ENCODE measurements at regions not wholly inside any gene's neighbourhood (a gene's known extent, or its start where the extent isn't known, plus 50 kb on each side); places are given as distances from the start of the nearest gene placed in this dataset.

DNA sequence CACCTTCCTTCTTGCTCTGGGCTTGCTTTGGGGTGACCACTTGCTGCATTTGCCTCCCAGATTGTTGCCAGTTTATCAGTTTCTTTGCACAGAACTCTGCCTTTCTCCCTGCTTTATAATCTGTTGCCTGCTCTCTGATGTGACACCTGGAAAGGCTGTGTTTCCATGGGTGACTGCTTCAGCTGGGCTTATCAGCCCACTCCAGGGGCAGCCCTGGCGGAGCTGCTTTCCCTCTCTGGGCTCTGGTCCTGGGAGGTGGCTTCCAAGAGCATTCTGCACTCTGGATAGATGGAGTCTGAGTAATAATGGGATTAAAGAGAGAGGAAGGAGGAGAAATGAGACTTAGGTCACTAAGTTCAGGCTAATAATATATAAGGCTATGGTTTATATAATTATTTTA lies 352.7 kb downstream of the TSN start:
- Histone ChIP-seq H4K91ac (ENCODE audit: low read depth, low read length, poor library complexity) (no peak overlapping the region), H3K18ac (ENCODE audit: low read length) (no peak overlapping the region), H2BK5ac (ENCODE audit: low read length) (no peak overlapping the region), H2BK120ac (ENCODE audit: low read depth, low read length) (no peak overlapping the region), H2BK15ac (ENCODE audit: low read length) (no peak overlapping the region), H3K9me3 (replicated peaks in 1 of 2; ENCODE audit: control insufficient read depth in 2 of 2, insufficient read depth in 1 of 2, low read depth in 1 of 2, low read length in 2 of 2) (no peaks in the 10 kb centered on the region), H3K23ac (ENCODE audit: low read depth, low read length, poor library complexity) (no peak overlapping the region), H3K4me1 (ENCODE audit: control insufficient read depth in 2 of 2, insufficient read depth in 1 of 2, low read depth in 1 of 2, low read length in 2 of 2) (peaks cover 0 to 28% of the 10 kb centered on the region in 2 donors), H3K27ac (replicated peaks; ENCODE audit: low read length) (no peak overlapping the region), H3K36me3 (replicated peaks in 1 of 2; ENCODE audit: control insufficient read depth in 2 of 2, insufficient read depth in 2 of 2, low read length in 2 of 2) (no peaks in the 10 kb centered on the region), H3K9ac (ENCODE audit: low read depth, low read length, poor library complexity) (no peak overlapping the region), H3K4ac (ENCODE audit: low read length) (no peak overlapping the region), H4K8ac (ENCODE audit: low read depth, low read length) (no peak overlapping the region), H3K27me3 (ENCODE audit: control insufficient read depth in 3 of 3, insufficient read depth in 3 of 3, low read depth in 1 of 3, low read length in 3 of 3) (no peaks in the 10 kb centered on the region), H3K4me2 (ENCODE audit: insufficient read depth, low read length, poor library complexity, severe bottlenecking) (no peak overlapping the region), H3K79me1 (ENCODE audit: low read depth, low read length) (no peaks in the 10 kb centered on the region), H3K4me3 (ENCODE audit: low read length in 2 of 2) (no peak overlapping the region), H2AK5ac (ENCODE audit: low read depth, low read length) (no peak overlapping the region), H2BK12ac (ENCODE audit: low read length) (no peak overlapping the region), H2AFZ (ENCODE audit: low read length) (no peak overlapping the region), H3K14ac (ENCODE audit: low read length) (no peak overlapping the region)
- no CpG with 5 or more reads among the region's 1 CpG for WGBS, 2 donors (ENCODE audit: extremely low coverage in 2 of 2, insufficient read length in 2 of 2, insufficient replicate concordance in 1 of 2)
- DNase-seq (ENCODE audit: low spot score) = no peak

DNA sequence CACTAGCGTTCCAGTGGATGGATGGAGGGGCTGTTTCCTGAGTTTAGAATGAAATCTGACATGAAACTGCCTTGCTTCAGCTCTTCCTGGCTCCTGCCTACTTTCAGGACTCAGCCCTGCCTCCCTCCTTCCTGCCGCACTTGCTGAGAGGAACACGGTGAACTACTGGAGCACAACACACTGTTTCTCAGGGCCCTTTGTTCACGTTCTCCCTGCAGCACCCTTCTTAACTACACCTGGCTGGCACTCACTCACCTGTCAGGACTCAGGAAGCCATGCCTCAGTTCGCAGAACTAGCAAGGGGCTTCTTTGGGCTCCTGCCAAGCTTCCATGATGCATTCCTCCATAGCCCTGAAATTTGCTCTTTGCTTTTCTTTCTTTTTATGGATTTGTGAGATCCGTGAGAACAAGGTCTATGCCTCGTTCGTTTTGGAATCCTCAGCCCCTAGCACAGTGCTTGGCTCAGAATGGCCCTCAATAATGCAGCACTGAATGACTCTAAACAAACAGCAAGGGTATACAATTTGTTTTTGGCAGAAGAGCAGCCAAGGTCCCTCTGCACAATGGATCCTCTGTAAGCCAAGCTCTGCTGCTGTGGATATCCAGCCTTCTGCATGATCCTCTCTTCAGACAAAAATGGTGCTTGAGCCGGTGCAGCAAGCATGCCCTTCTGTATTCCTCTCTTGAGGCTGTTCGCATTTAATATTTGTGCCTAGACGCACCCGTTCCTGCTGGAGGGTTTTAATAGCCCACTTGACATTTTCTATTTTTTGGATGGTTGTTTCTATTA lies 357.0 kb downstream of the TSN start:
- H2AK5ac ChIP-seq (ENCODE audit: low read depth, low read length) = no peak overlapping the region
- no peak overlapping the region for H3K14ac ChIP-seq (ENCODE audit: low read length)
- H3K4ac ChIP-seq (ENCODE audit: low read length) = no peak overlapping the region
- no peak overlapping the region for H4K91ac ChIP-seq (ENCODE audit: low read depth, low read length, poor library complexity)
- no peak overlapping the region for H3K27ac ChIP-seq (replicated peaks; ENCODE audit: low read length)
- H2BK12ac ChIP-seq (ENCODE audit: low read length) = no peak overlapping the region
- no peaks in the 10 kb centered on the region for H3K79me1 ChIP-seq (ENCODE audit: low read depth, low read length)
- no peak overlapping the region for H2AFZ ChIP-seq (ENCODE audit: low read length)
- no peak overlapping the region for H3K4me3 ChIP-seq (ENCODE audit: low read length in 2 of 2)
- H3K27me3 ChIP-seq (ENCODE audit: control insufficient read depth in 3 of 3, insufficient read depth in 3 of 3, low read depth in 1 of 3, low read length in 3 of 3) = no peaks in the 10 kb centered on the region
- H3K36me3 ChIP-seq (replicated peaks in 1 of 2; ENCODE audit: control insufficient read depth in 2 of 2, insufficient read depth in 2 of 2, low read length in 2 of 2) = no peaks in the 10 kb centered on the region
- H3K18ac ChIP-seq (ENCODE audit: low read length) = peak overlapping the region; percentile 33
- H3K4me1 ChIP-seq (ENCODE audit: control insufficient read depth in 2 of 2, insufficient read depth in 1 of 2, low read depth in 1 of 2, low read length in 2 of 2) = peaks cover 0 to 15% of the 10 kb centered on the region in 2 donors
- no peak overlapping the region for H2BK15ac ChIP-seq (ENCODE audit: low read length)
- no peak for DNase-seq (ENCODE audit: low spot score)
- no peaks in the 10 kb centered on the region for H3K9me3 ChIP-seq (replicated peaks in 1 of 2; ENCODE audit: control insufficient read depth in 2 of 2, insufficient read depth in 1 of 2, low read depth in 1 of 2, low read length in 2 of 2)
- no peak overlapping the region for H3K4me2 ChIP-seq (ENCODE audit: insufficient read depth, low read length, poor library complexity, severe bottlenecking)
- H4K8ac ChIP-seq (ENCODE audit: low read depth, low read length) = no peak overlapping the region
- no peak overlapping the region for H2BK5ac ChIP-seq (ENCODE audit: low read length)
- H3K23ac ChIP-seq (ENCODE audit: low read depth, low read length, poor library complexity) = no peak overlapping the region
- no CpG with 5 or more reads among the region's 12 CpGs for WGBS, 2 donors (ENCODE audit: extremely low coverage in 2 of 2, insufficient read length in 2 of 2, insufficient replicate concordance in 1 of 2)
- H3K9ac ChIP-seq (ENCODE audit: low read depth, low read length, poor library complexity) = no peak overlapping the region
- H2BK120ac ChIP-seq (ENCODE audit: low read depth, low read length) = no peak overlapping the region

DNA sequence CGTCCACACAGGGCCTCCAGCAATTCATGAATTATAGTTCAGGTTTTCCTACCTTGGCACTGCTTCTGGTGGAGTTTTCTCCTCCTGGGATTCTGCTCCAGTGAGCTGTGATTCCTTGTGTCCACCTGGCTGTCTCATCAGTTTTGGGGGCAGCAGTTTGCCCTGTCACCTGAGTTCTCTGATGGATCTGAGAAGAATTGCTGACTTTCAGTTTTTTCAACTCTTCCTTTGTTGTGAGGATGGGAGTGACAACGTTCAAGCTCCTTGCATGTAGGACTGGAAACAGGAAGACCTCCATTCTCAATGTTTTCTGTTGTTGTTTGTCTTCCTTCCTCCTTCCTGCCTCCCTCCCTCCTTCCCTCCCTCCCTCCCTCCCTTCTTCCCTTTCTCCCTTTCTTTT lies 359.0 kb downstream of the TSN start:
- no peak overlapping the region for H3K23ac ChIP-seq (ENCODE audit: low read depth, low read length, poor library complexity)
- H3K4me3 ChIP-seq (ENCODE audit: low read length in 2 of 2) = no peak overlapping the region
- H3K27me3 ChIP-seq (ENCODE audit: control insufficient read depth in 3 of 3, insufficient read depth in 3 of 3, low read depth in 1 of 3, low read length in 3 of 3) = no peaks in the 10 kb centered on the region
- no peak for DNase-seq (ENCODE audit: low spot score)
- no peak overlapping the region for H3K27ac ChIP-seq (replicated peaks; ENCODE audit: low read length)
- H2AK5ac ChIP-seq (ENCODE audit: low read depth, low read length) = no peak overlapping the region
- H3K36me3 ChIP-seq (replicated peaks in 1 of 2; ENCODE audit: control insufficient read depth in 2 of 2, insufficient read depth in 2 of 2, low read length in 2 of 2) = no peaks in the 10 kb centered on the region
- no peaks in the 10 kb centered on the region for H3K9me3 ChIP-seq (replicated peaks in 1 of 2; ENCODE audit: control insufficient read depth in 2 of 2, insufficient read depth in 1 of 2, low read depth in 1 of 2, low read length in 2 of 2)
- H2BK15ac ChIP-seq (ENCODE audit: low read length) = no peak overlapping the region
- no peak overlapping the region for H4K91ac ChIP-seq (ENCODE audit: low read depth, low read length, poor library complexity)
- no peak overlapping the region for H3K9ac ChIP-seq (ENCODE audit: low read depth, low read length, poor library complexity)
- H2BK12ac ChIP-seq (ENCODE audit: low read length) = no peak overlapping the region
- H3K4me1 ChIP-seq (ENCODE audit: control insufficient read depth in 2 of 2, insufficient read depth in 1 of 2, low read depth in 1 of 2, low read length in 2 of 2) = peaks cover 0 to 5% of the 10 kb centered on the region in 2 donors
- no peak overlapping the region for H3K18ac ChIP-seq (ENCODE audit: low read length)
- H2BK120ac ChIP-seq (ENCODE audit: low read depth, low read length) = no peak overlapping the region
- no peaks in the 10 kb centered on the region for H3K79me1 ChIP-seq (ENCODE audit: low read depth, low read length)
- no peak overlapping the region for H3K14ac ChIP-seq (ENCODE audit: low read length)
- no peak overlapping the region for H2BK5ac ChIP-seq (ENCODE audit: low read length)
- no peak overlapping the region for H3K4ac ChIP-seq (ENCODE audit: low read length)
- no CpG with 5 or more reads among the region's 2 CpGs for WGBS, 2 donors (ENCODE audit: extremely low coverage in 2 of 2, insufficient read length in 2 of 2, insufficient replicate concordance in 1 of 2)
- H4K8ac ChIP-seq (ENCODE audit: low read depth, low read length) = no peak overlapping the region
- no peak overlapping the region for H3K4me2 ChIP-seq (ENCODE audit: insufficient read depth, low read length, poor library complexity, severe bottlenecking)
- H2AFZ ChIP-seq (ENCODE audit: low read length) = no peak overlapping the region

DNA sequence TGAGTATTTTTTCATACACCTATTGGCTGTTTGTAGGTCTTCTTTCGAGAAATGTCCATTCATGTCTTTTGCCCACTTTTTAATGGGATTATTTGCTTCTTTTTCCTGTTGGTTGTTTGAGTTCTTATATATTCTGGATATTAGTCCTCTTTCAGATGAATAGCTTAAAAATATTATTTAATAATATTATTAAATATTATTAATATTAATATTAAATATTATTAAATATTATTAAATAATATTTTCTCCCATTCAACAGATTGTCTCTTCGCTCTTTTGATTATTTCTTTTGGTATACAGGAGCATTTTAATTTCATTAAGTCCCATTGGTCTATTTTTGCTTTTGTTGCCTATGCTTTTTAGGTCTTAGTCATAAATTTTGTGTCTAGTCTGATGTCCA lies 361.9 kb downstream of the TSN start:
- no peak overlapping the region for H2BK12ac ChIP-seq (ENCODE audit: low read length)
- WGBS, 2 donors (ENCODE audit: extremely low coverage in 2 of 2, insufficient read length in 2 of 2, insufficient replicate concordance in 1 of 2) = no CpG with 5 or more reads among the region's 2 CpGs
- H3K23ac ChIP-seq (ENCODE audit: low read depth, low read length, poor library complexity) = no peak overlapping the region
- H3K14ac ChIP-seq (ENCODE audit: low read length) = no peak overlapping the region
- H2BK15ac ChIP-seq (ENCODE audit: low read length) = no peak overlapping the region
- H2BK5ac ChIP-seq (ENCODE audit: low read length) = no peak overlapping the region
- H3K18ac ChIP-seq (ENCODE audit: low read length) = no peak overlapping the region
- no peak overlapping the region for H3K27ac ChIP-seq (replicated peaks; ENCODE audit: low read length)
- H3K27me3 ChIP-seq (ENCODE audit: control insufficient read depth in 3 of 3, insufficient read depth in 3 of 3, low read depth in 1 of 3, low read length in 3 of 3) = no peaks in the 10 kb centered on the region
- H3K4me3 ChIP-seq (ENCODE audit: low read length in 2 of 2) = no peak overlapping the region
- no peak overlapping the region for H2BK120ac ChIP-seq (ENCODE audit: low read depth, low read length)
- H4K91ac ChIP-seq (ENCODE audit: low read depth, low read length, poor library complexity) = no peak overlapping the region
- H3K36me3 ChIP-seq (replicated peaks in 1 of 2; ENCODE audit: control insufficient read depth in 2 of 2, insufficient read depth in 2 of 2, low read length in 2 of 2) = no peaks in the 10 kb centered on the region
- no peak overlapping the region for H4K8ac ChIP-seq (ENCODE audit: low read depth, low read length)
- H3K4me2 ChIP-seq (ENCODE audit: insufficient read depth, low read length, poor library complexity, severe bottlenecking) = no peak overlapping the region
- no peaks in the 10 kb centered on the region for H3K9me3 ChIP-seq (replicated peaks in 1 of 2; ENCODE audit: control insufficient read depth in 2 of 2, insufficient read depth in 1 of 2, low read depth in 1 of 2, low read length in 2 of 2)
- H3K4ac ChIP-seq (ENCODE audit: low read length) = no peak overlapping the region
- H2AFZ ChIP-seq (ENCODE audit: low read length) = no peak overlapping the region
- H2AK5ac ChIP-seq (ENCODE audit: low read depth, low read length) = no peak overlapping the region
- H3K79me1 ChIP-seq (ENCODE audit: low read depth, low read length) = no peaks in the 10 kb centered on the region
- H3K4me1 ChIP-seq (ENCODE audit: control insufficient read depth in 2 of 2, insufficient read depth in 1 of 2, low read depth in 1 of 2, low read length in 2 of 2) = peaks cover 0 to 5% of the 10 kb centered on the region in 2 donors
- no peak overlapping the region for H3K9ac ChIP-seq (ENCODE audit: low read depth, low read length, poor library complexity)
- no peak for DNase-seq (ENCODE audit: low spot score)

Data from neuronal stem cell (in vitro differentiated cells).